ENCODE measurements at regions not wholly inside any gene's neighbourhood (a gene's known extent, or its start where the extent isn't known, plus 50 kb on each side); places are given as distances from the start of the nearest gene placed in this dataset.

DNA sequence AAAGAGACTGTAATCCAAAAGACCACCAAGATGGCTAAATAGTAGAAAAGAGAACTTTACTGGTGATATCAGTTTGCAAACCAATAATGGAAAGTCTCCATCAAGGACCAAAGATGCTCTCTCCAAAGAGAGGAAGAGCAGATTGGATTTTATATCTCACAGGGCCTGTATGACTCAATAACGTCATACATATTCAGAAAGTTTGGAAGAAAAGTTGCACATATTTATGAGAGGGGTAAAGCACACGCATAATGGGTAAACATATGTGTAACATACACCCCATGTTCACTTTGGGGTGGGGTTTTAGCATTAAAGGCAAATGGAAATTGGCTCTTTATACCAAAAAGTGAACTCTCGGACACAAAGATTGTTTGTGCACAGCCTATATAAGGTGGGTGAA is 274.5 kb upstream of the POU1F1 start:
- TF ChIP-seq, protein P1, sequence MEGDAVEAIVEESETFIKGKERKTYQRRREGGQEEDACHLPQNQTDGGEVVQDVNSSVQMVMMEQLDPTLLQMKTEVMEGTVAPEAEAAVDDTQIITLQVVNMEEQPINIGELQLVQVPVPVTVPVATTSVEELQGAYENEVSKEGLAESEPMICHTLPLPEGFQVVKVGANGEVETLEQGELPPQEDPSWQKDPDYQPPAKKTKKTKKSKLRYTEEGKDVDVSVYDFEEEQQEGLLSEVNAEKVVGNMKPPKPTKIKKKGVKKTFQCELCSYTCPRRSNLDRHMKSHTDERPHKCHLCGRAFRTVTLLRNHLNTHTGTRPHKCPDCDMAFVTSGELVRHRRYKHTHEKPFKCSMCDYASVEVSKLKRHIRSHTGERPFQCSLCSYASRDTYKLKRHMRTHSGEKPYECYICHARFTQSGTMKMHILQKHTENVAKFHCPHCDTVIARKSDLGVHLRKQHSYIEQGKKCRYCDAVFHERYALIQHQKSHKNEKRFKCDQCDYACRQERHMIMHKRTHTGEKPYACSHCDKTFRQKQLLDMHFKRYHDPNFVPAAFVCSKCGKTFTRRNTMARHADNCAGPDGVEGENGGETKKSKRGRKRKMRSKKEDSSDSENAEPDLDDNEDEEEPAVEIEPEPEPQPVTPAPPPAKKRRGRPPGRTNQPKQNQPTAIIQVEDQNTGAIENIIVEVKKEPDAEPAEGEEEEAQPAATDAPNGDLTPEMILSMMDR (optimal IDR thresholded peaks at IDR 0.05 in 1 of 3, IDR thresholded peaks at IDR 0.05 in 1 of 3, conservative IDR thresholded peaks at IDR 0.05 in 1 of 3; ENCODE audit: extremely low read depth in 1 of 3, insufficient read depth in 2 of 3, low read length in 3 of 3) = no peak
- no peak for TF ChIP-seq EZH2 (IDR thresholded peaks at IDR 0.05; ENCODE audit: low read length)

All from keratinocyte (primary cell).